HG02610 (cell line): ENCODE measurements at regions not wholly inside any gene's neighbourhood (a gene's known extent, or its start where the extent isn't known, plus 50 kb on each side); places are given as distances from the start of the nearest gene placed in this dataset.
"Not testable (repeated sequence)": the region's sequence is repeated elsewhere in the genome, so short reads cannot be mapped to it uniquely, and the experiment has no call there.

Experiments used
- ATAC-seq: cut with Tn5 transposase; IDR thresholded peaks from one replicate; pipeline ENCODE4 v1.9.1; 2021; ENCODE audit warnings: mild to moderate bottlenecking, moderate library complexity; ENCODE audit not compliant: unreplicated experiment

GRCh38 chr6:151671195-151671594, 136.3 kb upstream of the ESR1 start:
- ATAC-seq = no peak

GRCh38 chr6:151674578-151674977, 132.9 kb upstream of the ESR1 start:
- ATAC-seq = no peak

GRCh38 chr6:151675746-151676459, 131.6 kb upstream of the ESR1 start:
- ATAC-seq = peak; percentile 75

GRCh38 chr6:151676460-151676945, 131.0 kb upstream of the ESR1 start:
- no peak for ATAC-seq

GRCh38 chr6:151677404-151677803, 130.1 kb upstream of the ESR1 start:
- ATAC-seq = no peak

DNA sequence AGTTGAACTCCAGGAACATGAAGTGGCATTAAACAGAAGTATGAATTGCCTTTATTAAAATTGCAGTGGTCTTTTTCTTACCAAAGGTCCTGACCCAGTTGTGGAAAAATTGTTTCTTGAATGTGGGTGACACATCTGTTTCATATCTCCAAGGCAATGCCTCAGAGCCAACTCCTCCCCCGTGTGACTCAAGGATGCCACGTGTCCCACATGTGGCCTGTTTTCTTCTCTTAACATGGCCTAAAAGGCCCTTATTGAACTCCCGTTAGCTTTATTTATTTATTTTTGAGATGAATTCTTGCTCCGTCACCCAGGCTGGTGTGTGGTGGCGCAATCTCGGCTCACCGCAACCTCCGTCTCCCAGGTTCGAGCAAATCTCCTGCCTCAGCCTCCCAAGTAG, 128.4 kb upstream of the ESR1 start:
- ATAC-seq = no peak

GRCh38 chr6:151679941-151680340, 127.5 kb upstream of the ESR1 start:
- ATAC-seq = no peak

GRCh38 chr6:151680846-151681432, 126.5 kb upstream of the ESR1 start:
- ATAC-seq = no peak

- no peak for ATAC-seq
Observed at GRCh38 chr6:151681433-151682059, 125.9 kb upstream of the ESR1 start.

DNA sequence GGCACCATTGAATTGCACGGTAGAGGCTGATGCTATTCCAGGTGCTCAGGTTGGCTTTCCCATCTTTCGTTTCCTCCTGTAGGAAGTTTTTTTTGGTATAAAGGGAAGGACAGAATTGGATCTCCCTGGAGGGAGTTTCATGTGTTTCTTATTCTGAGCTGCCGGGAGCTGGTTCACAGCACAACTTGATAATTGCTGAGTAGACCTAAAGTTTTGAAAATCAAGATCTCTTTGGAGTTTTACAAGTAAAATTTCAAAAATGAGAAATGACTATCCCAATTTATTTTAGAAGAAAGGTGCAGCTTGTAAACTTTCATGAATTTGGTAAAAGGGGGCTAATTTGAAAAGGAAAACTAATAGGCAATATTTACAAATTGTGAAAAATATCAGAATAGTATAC, 125.2 kb upstream of the ESR1 start:
- ATAC-seq = no peak

DNA sequence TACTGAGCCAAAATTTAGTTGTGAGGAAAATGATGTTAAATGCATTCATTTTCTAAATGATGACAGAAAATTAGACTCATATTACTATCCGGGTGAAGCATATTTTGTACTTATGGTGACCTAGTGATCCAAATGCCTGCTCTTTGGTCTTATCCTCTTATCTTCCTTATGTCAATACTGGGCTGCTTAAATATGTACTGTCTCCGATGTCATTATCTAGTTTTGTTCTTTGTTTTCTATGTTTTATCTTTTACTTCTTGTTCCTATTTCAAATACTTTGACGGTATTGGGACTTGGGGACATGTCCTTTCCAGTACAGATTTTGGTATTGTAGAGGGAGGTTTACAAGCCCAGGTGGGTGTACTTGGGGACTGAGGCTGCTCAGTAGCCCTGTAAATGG, 124.6 kb upstream of the ESR1 start:
- no peak for ATAC-seq

- ATAC-seq = no peak
Observed at GRCh38 chr6:151683381-151683780, 124.1 kb upstream of the ESR1 start.

GRCh38 chr6:151689499-151690201, 117.8 kb upstream of the ESR1 start:
- ATAC-seq = no peak

DNA sequence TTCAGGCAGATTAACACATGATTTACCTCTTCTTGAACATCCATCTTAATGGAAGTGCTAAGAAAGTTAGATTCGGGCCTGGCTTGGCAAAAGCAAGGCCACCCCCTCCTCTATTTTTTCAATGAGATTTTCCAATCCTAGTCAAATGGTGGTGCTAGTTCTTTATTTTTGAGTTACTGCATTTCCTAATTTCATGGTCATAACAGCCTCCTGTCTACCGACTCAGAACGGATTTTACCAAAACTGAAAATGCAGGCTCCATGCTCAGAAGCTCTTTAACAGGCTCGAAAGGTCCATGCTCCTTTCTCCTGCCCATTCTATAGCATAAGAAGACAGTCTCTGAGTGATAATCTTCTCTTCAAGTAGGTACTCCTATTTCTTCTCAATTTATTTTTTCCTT, 117.2 kb upstream of the ESR1 start:
- ATAC-seq = no peak

- peak; percentile 99 for ATAC-seq
Observed at GRCh38 chr6:151690768-151691562, 116.5 kb upstream of the ESR1 start.

GRCh38 chr6:151692216-151692615, 115.3 kb upstream of the ESR1 start:
- ATAC-seq = no peak

GRCh38 chr6:151693366-151693765, 114.1 kb upstream of the ESR1 start:
- ATAC-seq = no peak

- ATAC-seq = no peak
Observed at GRCh38 chr6:151695156-151695555, 112.3 kb upstream of the ESR1 start.

- ATAC-seq = not testable (repeated sequence)
Observed at GRCh38 chr6:151696302-151696701, 111.2 kb upstream of the ESR1 start.

DNA sequence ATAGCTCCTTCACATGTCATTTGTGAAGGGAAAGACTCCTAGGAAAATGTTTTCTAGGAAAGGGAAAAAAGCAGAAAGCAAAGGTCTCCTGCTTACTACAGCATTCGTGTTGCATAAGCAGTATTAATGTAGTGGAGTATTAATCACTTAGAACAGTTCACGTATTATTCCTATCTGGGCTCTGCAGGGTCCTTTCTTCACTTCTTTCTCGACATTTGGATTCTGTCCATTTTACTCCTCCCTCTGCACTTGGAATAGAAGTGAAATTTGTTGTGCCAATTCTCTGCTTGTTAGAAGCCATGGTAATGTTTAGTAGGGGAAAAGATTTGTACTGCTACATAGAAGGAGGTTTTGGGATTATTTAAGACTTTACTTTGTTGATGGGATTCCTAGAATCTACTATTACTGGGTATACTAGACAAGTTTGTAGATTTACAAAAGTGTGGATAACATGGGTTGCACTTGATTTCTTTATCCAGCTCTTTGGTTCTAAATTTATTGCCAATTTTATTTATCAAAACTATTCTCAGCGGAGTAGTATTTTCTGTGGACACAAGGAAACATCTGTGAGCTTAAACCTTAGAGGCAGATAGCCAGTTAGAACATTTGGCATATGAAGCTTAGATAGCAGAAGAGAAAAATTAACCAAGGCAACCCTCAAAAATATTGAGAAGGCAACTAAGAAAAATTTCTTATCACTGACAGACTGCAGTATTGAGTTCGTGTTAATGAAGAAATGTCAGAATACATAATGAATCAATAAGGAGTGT, 108.4 kb upstream of the ESR1 start:
- no peak for ATAC-seq
